NCI-H1694 (cell line): ENCODE measurements at regions not wholly inside any gene's neighbourhood (a gene's known extent, or its start where the extent isn't known, plus 50 kb on each side); places are given as distances from the start of the nearest gene placed in this dataset.
A peak's percentile ranks its signal among the peaks of the same experiment; 100 is the strongest.

ENCODE experiments used
- DNase-seq: peaks from one replicate; lab custom pipeline; 2025; lab: John Stamatoyannopoulos, UW

GRCh38 chr15:62981071-62981470 lies 61.5 kb upstream of the TPM1 start:
- DNase-seq: no peak

DNA sequence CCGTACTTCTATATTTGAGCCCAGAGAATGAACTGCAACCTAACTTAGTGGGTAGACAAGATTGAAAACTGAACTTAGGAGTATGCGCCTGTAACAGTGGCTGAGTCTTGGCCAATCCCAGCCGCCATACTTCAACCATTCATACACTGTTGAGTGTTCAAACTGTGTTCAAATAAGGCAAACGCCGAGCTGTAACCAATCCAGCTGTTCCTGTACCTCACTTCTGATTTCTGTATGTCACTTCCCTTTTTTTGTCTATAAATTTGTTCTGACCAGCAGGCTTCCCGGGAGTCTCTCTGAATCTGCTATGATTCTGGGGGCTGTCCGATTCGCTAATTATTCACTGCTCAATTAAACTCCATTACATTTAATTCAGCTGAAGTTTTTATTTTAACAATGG lies 58.6 kb upstream of the TPM1 start:
- no peak for DNase-seq

- peak; percentile 57 for DNase-seq
Measured at GRCh38 chr15:62985768-62986167, 56.8 kb upstream of the TPM1 start.

DNA sequence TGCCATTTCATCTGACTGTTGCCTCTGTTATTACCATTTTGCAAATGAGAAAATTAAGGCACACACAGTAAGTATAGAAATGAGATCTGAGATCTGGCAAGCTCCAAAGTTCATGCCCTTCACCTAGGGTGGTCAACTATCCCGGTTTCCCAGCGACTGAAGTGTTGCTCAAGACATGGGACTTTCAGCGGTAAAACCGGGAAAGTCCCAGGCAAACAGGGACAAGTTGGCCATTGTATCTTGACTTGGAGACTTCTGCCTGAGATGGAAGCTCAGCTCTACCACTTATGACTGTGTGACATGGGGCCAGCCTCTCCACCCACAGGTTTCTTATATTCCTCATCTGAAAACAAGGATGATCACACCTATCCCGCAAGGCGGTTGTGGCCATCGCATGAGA lies 55.6 kb upstream of the TPM1 start:
- DNase-seq: no peak

DNA sequence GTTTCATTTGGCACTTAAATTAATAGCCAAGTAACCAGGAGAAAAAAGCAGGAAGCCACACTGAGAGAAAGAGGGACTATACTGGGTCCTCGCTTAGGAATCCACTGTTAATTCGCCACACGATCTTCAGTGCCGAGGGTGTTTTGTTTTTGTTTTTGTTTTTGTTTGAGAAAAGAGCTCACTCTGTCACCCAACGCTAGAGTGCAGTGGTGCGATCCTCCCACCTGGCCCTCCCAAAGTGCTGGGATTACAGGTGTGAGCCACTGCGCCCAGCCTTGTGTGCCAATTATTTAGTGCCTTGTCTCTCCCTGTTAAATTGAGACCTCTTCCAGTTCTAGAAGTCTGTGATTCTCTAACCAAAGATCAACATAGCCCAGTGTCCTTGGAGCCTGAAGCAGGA lies 53.8 kb upstream of the TPM1 start:
- no peak for DNase-seq

- no peak for DNase-seq
Measured at GRCh38 chr15:62989366-62990055, 53.0 kb upstream of the TPM1 start.

DNA sequence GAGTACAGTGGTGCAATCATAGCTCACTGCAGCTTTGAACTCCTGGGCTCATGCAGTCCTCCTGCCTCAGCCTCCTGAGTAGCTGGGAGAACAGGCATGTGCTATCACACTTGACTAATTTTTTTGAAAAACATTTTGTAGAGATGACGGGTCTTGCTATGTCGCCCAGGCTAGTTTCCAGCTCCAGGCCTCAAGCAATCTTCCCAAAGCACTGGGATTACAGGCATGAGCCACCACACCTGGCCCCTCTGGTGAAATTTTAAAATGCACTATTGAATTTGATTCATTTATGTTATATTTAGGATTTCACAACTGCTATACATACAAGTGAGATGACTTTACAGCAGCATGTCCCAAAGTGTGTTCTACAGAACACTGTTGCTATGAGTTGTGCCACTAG lies 50.8 kb upstream of the TPM1 start:
- no peak for DNase-seq

DNA sequence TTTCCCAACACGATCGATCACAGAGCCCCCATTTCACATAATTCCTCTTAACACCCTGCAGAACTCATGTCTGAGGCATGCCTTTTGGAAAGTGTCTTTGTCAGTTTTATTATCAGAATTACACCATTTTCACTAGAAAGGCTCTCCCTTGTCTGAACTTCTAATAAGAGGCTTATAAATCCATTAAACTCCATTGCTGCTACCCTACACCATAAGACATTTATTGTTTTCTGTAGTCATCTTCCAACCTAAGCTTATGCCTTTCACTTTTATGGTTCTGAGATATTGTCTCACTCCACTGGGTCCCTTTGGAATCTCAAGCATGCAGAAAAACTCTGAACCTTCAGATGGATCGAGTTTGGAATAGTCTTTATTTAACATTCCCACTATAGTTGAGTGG lies 50.2 kb upstream of the TPM1 start:
- no peak for DNase-seq
